COLO829 (cell line): ENCODE measurements at regions not wholly inside any gene's neighbourhood (a gene's known extent, or its start where the extent isn't known, plus 50 kb on each side); places are given as distances from the start of the nearest gene placed in this dataset.
"Not testable (repeated sequence)": the region's sequence is repeated elsewhere in the genome, so short reads cannot be mapped to it uniquely, and the experiment has no call there.

ENCODE experiments used
- DNase-seq: peaks from one replicate; pipeline ENCODE4 v3.0.0; 2012; ENCODE audit warnings: low spot score

GRCh38 chr3:102336130-102336529, 98.7 kb upstream of the ZPLD1 start:
- no peak for DNase-seq

DNA sequence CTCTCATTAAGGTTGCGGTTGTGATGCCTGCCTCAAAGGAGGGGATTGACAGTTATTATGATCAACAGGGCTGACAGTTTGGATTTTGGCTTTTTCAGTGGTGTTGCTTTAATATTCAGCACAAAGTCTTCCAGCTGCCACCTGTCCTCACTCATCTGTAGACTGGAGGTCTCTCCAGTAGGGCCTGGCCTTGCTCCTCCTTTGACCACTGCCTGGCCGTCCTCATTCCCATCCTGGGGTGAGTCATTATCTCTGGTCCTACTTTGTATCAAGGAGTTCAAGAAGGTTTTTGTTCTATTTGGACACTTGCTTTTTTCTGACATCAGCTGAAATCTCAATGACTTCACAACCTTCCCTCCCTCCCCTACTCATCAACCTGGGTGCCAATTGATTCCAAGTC, 95.1 kb upstream of the ZPLD1 start:
- DNase-seq = no peak

GRCh38 chr3:102346897-102347296, 87.9 kb upstream of the ZPLD1 start:
- peak; percentile 64 for DNase-seq

DNA sequence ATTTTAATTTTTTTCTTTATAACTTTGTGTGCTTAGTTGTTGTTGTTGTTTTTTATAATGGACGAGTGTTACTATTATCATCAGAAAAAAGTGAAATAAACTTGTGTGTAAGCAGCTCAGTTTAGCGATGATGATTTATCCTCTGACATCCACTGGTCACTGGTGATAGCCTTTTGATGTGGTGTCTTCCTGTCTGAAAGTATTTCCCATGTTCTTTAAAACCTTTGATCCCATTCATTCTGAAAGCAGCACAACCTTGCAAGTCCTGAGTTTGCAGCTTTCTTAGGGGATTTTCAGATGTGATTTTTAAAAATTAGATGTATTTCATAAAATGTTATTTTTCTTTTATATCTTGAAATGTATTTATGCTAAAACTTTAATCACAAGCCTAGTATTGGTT, 85.9 kb upstream of the ZPLD1 start:
- DNase-seq = no peak

DNA sequence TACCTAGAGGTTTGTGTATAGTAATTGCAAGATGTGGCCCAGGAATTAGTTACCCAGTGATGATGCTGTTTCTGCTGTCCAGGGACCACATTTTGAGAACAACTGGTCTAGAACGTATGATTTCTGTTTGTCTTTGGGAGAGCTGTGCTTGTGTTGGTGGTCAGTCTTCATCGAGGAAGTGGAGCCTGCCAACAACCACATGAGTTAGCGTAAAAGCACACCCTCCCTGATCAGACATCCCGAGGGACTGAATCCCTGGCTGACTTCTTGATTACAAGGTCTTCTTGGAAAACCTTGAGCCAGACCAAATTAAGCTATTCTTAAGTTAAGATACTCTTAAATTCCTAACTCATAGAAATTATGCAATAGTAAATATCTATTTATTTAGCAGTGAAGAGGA, 81.7 kb upstream of the ZPLD1 start:
- DNase-seq = no peak

GRCh38 chr3:102353805-102354204, 81.0 kb upstream of the ZPLD1 start:
- no peak for DNase-seq

- DNase-seq = peak; percentile 34
Measured at GRCh38 chr3:102354818-102355515, 79.8 kb upstream of the ZPLD1 start.

DNA sequence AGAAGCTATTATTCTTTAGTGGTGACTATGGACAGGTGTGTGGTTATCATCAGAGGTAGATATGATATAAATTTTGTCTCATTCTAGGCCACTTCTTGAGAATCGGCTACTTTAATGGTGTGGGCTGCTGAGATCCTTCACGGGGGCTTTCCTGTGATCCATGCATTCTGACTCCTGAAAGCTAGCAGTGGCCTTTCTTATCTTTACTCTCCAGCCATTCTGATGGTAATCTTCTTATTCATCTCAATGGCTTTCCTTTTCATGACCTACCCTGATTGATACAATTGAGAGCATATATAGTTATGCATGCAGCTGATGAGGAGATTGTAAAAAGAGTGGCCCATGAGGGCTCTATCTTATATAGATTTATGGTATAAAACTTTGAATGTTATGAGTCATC, 78.3 kb upstream of the ZPLD1 start:
- no peak for DNase-seq

DNA sequence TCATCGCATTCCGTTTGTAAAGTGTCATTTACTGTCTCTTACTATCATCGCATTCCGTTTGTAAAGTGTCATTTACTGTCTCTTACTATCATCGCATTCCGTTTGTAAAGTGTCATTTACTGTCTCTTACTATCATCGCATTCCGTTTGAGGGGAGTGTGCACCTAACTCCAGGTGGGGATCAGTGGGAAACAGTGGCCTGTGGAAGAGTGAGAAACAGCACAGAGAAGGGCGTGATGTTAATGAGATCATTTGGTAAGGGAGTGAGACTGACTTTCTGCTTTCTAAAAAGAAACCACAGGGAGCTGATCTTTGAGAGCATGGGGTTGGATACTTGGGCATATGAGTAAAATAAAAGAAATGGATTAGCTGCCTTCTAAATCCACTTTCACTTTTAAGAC, 77.5 kb upstream of the ZPLD1 start:
- DNase-seq = not testable (repeated sequence)

DNA sequence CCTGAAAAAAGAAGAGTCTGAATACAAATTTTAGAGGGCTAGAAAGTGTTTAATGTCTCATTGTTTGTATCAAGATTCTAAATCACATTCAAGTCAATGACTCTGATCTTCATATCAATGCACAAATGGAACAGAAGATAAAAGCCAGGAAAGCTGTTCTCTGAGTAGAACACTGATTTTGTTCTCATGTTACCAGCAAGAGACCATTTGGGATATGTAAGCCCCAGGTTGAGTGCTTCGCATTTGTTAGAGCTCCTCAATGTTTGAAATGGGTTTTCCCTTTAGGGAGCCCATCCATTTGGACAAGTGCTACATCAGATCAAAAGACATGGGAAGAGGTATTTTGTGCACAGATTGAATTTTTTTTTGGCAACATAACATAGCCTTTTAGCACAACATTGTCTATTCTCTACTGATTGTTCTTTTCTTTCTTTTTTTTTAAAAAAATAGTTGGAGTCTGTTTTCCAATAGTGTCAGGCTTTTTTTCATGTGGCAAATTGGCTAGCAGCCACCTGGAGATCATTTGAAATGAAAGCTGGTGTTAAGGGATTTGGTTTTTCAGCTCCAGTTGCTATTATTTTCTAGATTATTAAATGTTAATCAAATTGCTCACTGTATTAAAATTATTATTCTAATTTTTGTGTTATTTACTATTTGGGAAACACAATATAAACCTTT, 74.5 kb upstream of the ZPLD1 start:
- no peak for DNase-seq

- DNase-seq = no peak
Measured at GRCh38 chr3:102361101-102361500, 73.7 kb upstream of the ZPLD1 start.

DNA sequence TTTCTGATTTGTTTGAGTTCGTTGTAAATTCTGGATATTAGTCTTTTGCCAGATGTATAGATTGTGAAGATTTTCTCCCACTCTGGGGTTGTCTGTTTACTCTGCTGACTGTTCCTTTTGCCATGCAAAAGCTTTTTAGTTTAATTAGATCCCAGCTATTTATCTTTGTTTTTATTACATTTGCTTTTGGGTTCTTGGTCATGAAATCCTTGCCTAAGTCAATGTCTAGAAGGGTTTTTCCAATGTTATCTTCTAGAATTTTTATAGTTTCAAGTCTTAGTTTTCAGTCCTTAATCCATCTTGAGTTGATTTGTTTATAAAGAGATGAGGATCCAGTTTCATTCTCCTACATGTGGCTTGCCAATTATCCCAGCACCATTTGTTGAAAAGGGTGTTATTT, 68.7 kb upstream of the ZPLD1 start:
- not testable (repeated sequence) for DNase-seq

GRCh38 chr3:102374863-102375634, 59.8 kb upstream of the ZPLD1 start:
- DNase-seq = no peak

DNA sequence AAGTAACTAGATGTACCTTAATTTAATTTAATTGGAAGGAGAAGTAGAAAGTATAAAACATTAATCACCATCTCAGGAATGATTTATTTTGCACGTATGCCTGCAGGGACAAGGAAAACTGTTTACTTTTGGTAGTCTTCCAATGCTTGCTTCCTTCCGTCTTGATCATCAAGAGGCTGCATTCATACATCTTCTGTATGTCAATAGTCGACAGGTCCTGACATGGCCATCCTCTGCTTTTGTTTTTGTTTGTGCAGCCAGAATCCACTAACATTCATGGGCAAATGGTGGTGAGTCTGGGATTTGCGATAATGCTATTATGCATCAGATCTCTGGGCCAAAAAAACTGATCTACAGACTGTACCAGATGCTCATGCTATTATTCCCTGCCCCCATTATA, 56.6 kb upstream of the ZPLD1 start:
- no peak for DNase-seq

DNA sequence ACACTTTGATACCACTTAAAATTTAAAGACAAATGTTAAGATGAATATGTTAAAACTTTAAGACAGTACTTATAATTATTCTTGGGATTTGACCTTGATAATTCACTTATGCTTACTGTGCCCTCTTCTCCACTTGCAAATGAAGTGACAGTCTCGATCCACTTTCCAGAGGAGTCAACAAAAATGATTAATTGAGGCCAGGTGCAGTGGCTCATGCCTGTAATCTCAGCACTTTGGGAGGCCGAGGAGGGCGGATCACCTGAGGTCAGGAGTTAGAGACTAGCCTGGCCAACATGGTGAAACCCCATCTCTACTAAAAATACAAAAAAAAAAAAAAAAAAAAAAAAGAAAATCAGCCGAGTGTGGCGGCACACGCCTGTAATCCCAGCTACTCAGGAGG, 52.6 kb upstream of the ZPLD1 start:
- not testable (repeated sequence) for DNase-seq
